Choroid plexus epithelial cell (primary cell): ENCODE measurements at regions not wholly inside any gene's neighbourhood (a gene's known extent, or its start where the extent isn't known, plus 50 kb on each side); places are given as distances from the start of the nearest gene placed in this dataset.

Source experiments
- DNase-seq: peaks from one replicate; pipeline ENCODE4 v3.0.0-alpha.2; 2010; ENCODE audit warnings: low read depth
- H3K4me3 ChIP-seq: 2 replicates; pipeline ENCODE4 v1.5.1; 2011; ENCODE audit warnings: low read depth, mild to moderate bottlenecking, control low read depth, low read length, moderate library complexity
- CTCF ChIP-seq: conservative IDR thresholded peaks from 2 replicates; pipeline ENCODE4 v1.5.1; 2011; ENCODE audit warnings: low read depth, mild to moderate bottlenecking, control low read depth, inconsistent platforms, low read length, moderate library complexity

- TF ChIP-seq CTCF: no peak
- no peak overlapping the region for H3K4me3 ChIP-seq
Measured at GRCh38 chr10:128304271-128304670, 178.0 kb upstream of the MKI67 start.

GRCh38 chr10:128305601-128306345 is 179.6 kb upstream of the MKI67 start:
- TF ChIP-seq CTCF: no peak
- no peak overlapping the region for H3K4me3 ChIP-seq

More at GRCh38 chr10:128304271-128304670, 178.0 kb upstream of the MKI67 start:
- DNase-seq: no peak

GRCh38 chr10:128306535-128306934 is 180.3 kb upstream of the MKI67 start:
- no peak for TF ChIP-seq CTCF
- H3K4me3 ChIP-seq: no peak overlapping the region
- no peak for DNase-seq

More at GRCh38 chr10:128305601-128306345, 179.6 kb upstream of the MKI67 start:
- no peak for DNase-seq

- no peak for DNase-seq
Measured at GRCh38 chr10:128306966-128307365, 180.7 kb upstream of the MKI67 start.

GRCh38 chr10:128307820-128308219 is 181.6 kb upstream of the MKI67 start:
- no peak for DNase-seq
- H3K4me3 ChIP-seq: no peak overlapping the region
- no peak for TF ChIP-seq CTCF

More at GRCh38 chr10:128306966-128307365, 180.7 kb upstream of the MKI67 start:
- TF ChIP-seq CTCF: no peak
- H3K4me3 ChIP-seq: no peak overlapping the region

GRCh38 chr10:128310971-128311658 is 184.9 kb upstream of the MKI67 start:
- H3K4me3 ChIP-seq: no peak overlapping the region
- DNase-seq: no peak
- TF ChIP-seq CTCF: no peak

GRCh38 chr10:128312250-128312649 is 186.0 kb upstream of the MKI67 start:
- DNase-seq: no peak

More at GRCh38 chr10:128312250-128312649, 186.0 kb upstream of the MKI67 start:
- H3K4me3 ChIP-seq: no peak overlapping the region
- TF ChIP-seq CTCF: no peak
